ENCODE measurements at regions not wholly inside any gene's neighbourhood (a gene's known extent, or its start where the extent isn't known, plus 50 kb on each side); places are given as distances from the start of the nearest gene placed in this dataset.

DNA sequence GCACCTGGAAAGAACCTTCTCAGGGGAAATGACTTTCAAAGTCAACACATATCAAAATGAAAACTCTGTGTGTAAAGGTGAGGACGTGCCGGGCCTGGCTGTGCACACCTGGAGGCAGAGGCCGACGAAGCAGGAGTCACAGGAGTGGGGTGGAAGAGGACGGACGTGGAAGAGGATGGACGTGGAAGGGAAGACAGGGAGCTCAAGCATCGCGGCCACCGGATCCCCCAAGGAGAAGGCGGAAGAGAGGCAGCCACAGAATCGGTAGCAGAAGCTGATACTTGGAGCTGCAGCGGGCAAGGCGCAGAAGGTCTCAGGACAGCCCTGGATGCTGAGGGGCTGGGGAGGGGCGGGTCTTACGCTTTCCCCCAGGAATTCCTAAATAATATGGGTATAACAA, 519.8 kb downstream of the BRD1 start:
- WGBS, 2 experiments (ENCODE audit: extremely low coverage in 2 of 2, insufficient read length in 1 of 2): 74% methylated on average over 14 of the region's 16 CpGs; no CpG with 5 or more reads in 1 of the 2 experiments
- Histone ChIP-seq H2AK5ac (ENCODE audit: low read depth, low read length) (no peak overlapping the region), H3K18ac (ENCODE audit: low read depth, low read length) (no peak overlapping the region), H2BK120ac (ENCODE audit: low read depth, low read length) (no peak overlapping the region), H4K5ac (ENCODE audit: low read depth, low read length) (no peak overlapping the region), H3K27ac (ENCODE audit: insufficient read depth, low read length) (no peak overlapping the region), H3K4me2 (ENCODE audit: low read depth, low read length) (no peak overlapping the region), H3K27me3 (ENCODE audit: control insufficient read depth, insufficient read depth, low read length) (no peaks in the 10 kb centered on the region), H3K9ac (ENCODE audit: low read depth, low read length) (no peak overlapping the region), H3K4me3 (ENCODE audit: insufficient read depth, low read depth, low read length) (no peak overlapping the region), H3K4ac (ENCODE audit: low read depth, low read length) (no peak overlapping the region), H3K4me1 (ENCODE audit: control insufficient read depth, insufficient read depth, low read length) (no peaks in the 10 kb centered on the region), H2BK20ac (ENCODE audit: low read depth, low read length) (no peak overlapping the region), H3K36me3 (ENCODE audit: control insufficient read depth, insufficient read depth, low read length) (no peaks in the 10 kb centered on the region), H4K91ac (ENCODE audit: insufficient read depth, low read depth, low read length) (no peak overlapping the region), H3K23ac (ENCODE audit: low read depth, low read length) (no peak overlapping the region), H2BK15ac (ENCODE audit: low read depth, low read length) (no peak overlapping the region), H3K14ac (replicated peaks; ENCODE audit: low read depth, low read length) (no peak overlapping the region), H3K56ac (ENCODE audit: extremely low read depth, insufficient read depth, low read length) (no peak overlapping the region), H3K9me1 (ENCODE audit: insufficient read depth, low read length) (no peaks in the 10 kb centered on the region), H3K79me1 (ENCODE audit: low read depth in 1 of 2, low read length in 2 of 2) (no peaks in the 10 kb centered on the region), H2BK5ac (ENCODE audit: low read depth, low read length, poor library complexity, severe bottlenecking) (no peak overlapping the region), H4K8ac (ENCODE audit: low read depth in 2 of 2, low read length in 2 of 2) (no peak overlapping the region), H4K20me1 (ENCODE audit: insufficient read depth, low read length) (no peaks in the 10 kb centered on the region), H3K9me3 (ENCODE audit: control insufficient read depth, insufficient read depth, low read length) (peaks cover 48% of the 10 kb centered on the region), H2AK9ac (replicated peaks; ENCODE audit: low read depth, low read length, poor library complexity) (no peak overlapping the region), H2AFZ (replicated peaks; ENCODE audit: low read length, poor library complexity) (no peak overlapping the region)
- ChIA-PET CTCF (no interaction called here), POLR2A (ENCODE audit: unreplicated experiment) (no interaction called here)
- DNase-seq: no peak
- intact Hi-C loops (cut with micrococcal nuclease): no loop called here
- TF ChIP-seq RFX5 (IDR thresholded peaks at IDR 0.05; ENCODE audit: low read depth, low read length) (no peak), RAD21 (IDR thresholded peaks at IDR 0.05; ENCODE audit: low read length) (no peak), FOS (IDR thresholded peaks at IDR 0.05; ENCODE audit: low read depth, low read length) (no peak), POLR2A (IDR thresholded peaks at IDR 0.05; ENCODE audit: low read depth, low read length) (no peak), SMC3 (IDR thresholded peaks at IDR 0.05; ENCODE audit: low read depth, low read length) (no peak), USF2 (IDR thresholded peaks at IDR 0.05; ENCODE audit: low read depth, low read length) (no peak), CEBPB (IDR thresholded peaks at IDR 0.05; ENCODE audit: low read depth, low read length) (no peak), BHLHE40 (IDR thresholded peaks at IDR 0.05; ENCODE audit: low read depth, low read length) (no peak), MXI1 (IDR thresholded peaks at IDR 0.05; ENCODE audit: borderline replicate concordance, low read depth, low read length) (no peak), NFE2L2 (IDR thresholded peaks at IDR 0.05; ENCODE audit: low read depth, low read length) (no peak), MAFK (IDR thresholded peaks at IDR 0.05; ENCODE audit: low read depth, low read length) (no peak), CTCF (conservative IDR thresholded peaks at IDR 0.05; ENCODE audit: low read depth, low read length) (no peak), CHD1 (IDR thresholded peaks at IDR 0.05; ENCODE audit: low read depth, low read length) (no peak), RCOR1 (IDR thresholded peaks at IDR 0.05; ENCODE audit: insufficient replicate concordance, low read length) (no peak), MAZ (IDR thresholded peaks at IDR 0.05; ENCODE audit: borderline replicate concordance, low read depth, low read length) (no peak)
- TF ChIP-seq, protein P1, sequence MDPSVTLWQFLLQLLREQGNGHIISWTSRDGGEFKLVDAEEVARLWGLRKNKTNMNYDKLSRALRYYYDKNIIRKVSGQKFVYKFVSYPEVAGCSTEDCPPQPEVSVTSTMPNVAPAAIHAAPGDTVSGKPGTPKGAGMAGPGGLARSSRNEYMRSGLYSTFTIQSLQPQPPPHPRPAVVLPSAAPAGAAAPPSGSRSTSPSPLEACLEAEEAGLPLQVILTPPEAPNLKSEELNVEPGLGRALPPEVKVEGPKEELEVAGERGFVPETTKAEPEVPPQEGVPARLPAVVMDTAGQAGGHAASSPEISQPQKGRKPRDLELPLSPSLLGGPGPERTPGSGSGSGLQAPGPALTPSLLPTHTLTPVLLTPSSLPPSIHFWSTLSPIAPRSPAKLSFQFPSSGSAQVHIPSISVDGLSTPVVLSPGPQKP (IDR thresholded peaks at IDR 0.05; ENCODE audit: borderline replicate concordance, low read depth, low read length): no peak
- in situ Hi-C loops (cut with MboI; ENCODE audit: low sequenced_read_pairs): no loop called here
- BruUV-seq (replicated peaks): no TSS peak
- no peak for ATAC-seq (ENCODE audit: low read depth)
- dilution Hi-C loops (cut with HindIII; ENCODE audit: low sequenced_read_pairs, unreplicated experiment): no loop called here

Data from IMR-90 (cell line).